Breast epithelium (tissue), 4 donors: ENCODE measurements at regions not wholly inside any gene's neighbourhood (a gene's known extent, or its start where the extent isn't known, plus 50 kb on each side); places are given as distances from the start of the nearest gene placed in this dataset.
"Not testable (repeated sequence)": the region's sequence is repeated elsewhere in the genome, so short reads cannot be mapped to it uniquely, and the experiment has no call there.

Source experiments
- DNase-seq, 2 donors: peaks; one replicate each; pipeline ENCODE4 v3.0.0-alpha.2; 2019; ENCODE audit warnings: low spot score in 2 of 2
- H3K27ac ChIP-seq, 2 donors: fragments of 200-600 bp; sonication (generic) in 1 of 2; one replicate each; pipeline ENCODE4 v1.5.1; 2016 to 2019; ENCODE audit warnings: mild to moderate bottlenecking in 1 of 2
- H3K27me3 ChIP-seq, 2 donors: fragments of 200-600 bp; sonication (generic) in 1 of 2; one replicate each; pipeline versions ENCODE4 v1.5.1 to v1.6.0; 2017 to 2019; ENCODE audit warnings: control low read depth in 1 of 2, mild to moderate bottlenecking in 1 of 2
- H3K36me3 ChIP-seq: fragments of 200-600 bp; one replicate; pipeline ENCODE4 v1.5.1; 2019
- H3K4me1 ChIP-seq, 2 donors: fragments of 200-600 bp; sonication (generic); one replicate each; pipeline ENCODE4 v1.5.1; 2016 to 2019; ENCODE audit warnings: control low read depth in 1 of 2
- H3K4me3 ChIP-seq, 3 donors: fragments of 200-600 bp; sonication (generic); 1 replicate in 2 of 3; 2 replicates in 1 of 3; pipeline ENCODE4 v1.5.1; 2016 to 2019; ENCODE audit warnings: mild to moderate bottlenecking in 3 of 3, moderate library complexity in 2 of 3
- H3K9me3 ChIP-seq, 2 donors: fragments of 200-600 bp; sonication (generic) in 1 of 2; one replicate each; pipeline ENCODE4 v1.5.1; 2016 to 2019; ENCODE audit warnings: control low read depth in 1 of 2
- POLR2A ChIP-seq: fragments of 450-650 bp; IDR thresholded peaks from one replicate; pipeline ENCODE4 v1.6.1; 2016; ENCODE audit warnings: antibody characterized with exemption, mild to moderate bottlenecking, moderate library complexity
- POLR2AphosphoS5 ChIP-seq, 3 donors: sonication (generic); formaldehyde crosslinking; IDR thresholded peaks; one replicate each; pipeline ENCODE4 v1.6.1; 2017; ENCODE audit warnings: antibody characterized with exemption in 3 of 3
- intact Hi-C: fragments of 100-400 bp; cut with DNase I; formaldehyde crosslinking; loops from one replicate; pipeline ENCODE4 v1.15.1; 2023; ENCODE audit warnings: low total_unique reads
- TF ChIP-seq, protein P1 (sequence below), 3 donors: fragments of 450-650 bp; IDR thresholded peaks; one replicate each; pipeline ENCODE4 v1.5.1; 2016 to 2017; ENCODE audit warnings: antibody characterized with exemption in 3 of 3, mild to moderate bottlenecking in 3 of 3, moderate library complexity in 3 of 3

DNA sequence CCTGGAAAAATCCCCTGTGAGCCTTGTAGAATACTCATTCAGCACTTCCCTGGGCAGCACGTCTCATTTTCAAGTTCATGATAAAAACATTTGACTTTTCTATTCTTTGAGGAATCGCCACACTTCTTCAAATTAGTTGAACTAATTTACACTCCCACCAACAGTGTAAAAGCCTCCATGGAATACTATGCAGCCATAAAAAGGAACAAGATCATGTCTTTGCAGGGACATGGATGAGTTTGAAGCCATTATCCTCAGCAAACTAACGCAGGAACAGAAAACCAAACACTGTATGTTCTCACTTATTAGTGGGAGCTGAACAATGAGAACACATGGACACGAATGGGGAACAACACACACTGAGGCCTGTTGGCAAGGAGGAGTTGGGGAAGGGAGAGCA is 102.0 kb upstream of the HEY2 start:
- H3K27ac ChIP-seq, result no peak overlapping the region
- H3K9me3 ChIP-seq, result no peaks in the 10 kb centered on the region
- DNase-seq, result no peak
- intact Hi-C loops, result no loop called here
- no peaks in the 10 kb centered on the region for H3K36me3 ChIP-seq
- no peak overlapping the region for H3K4me3 ChIP-seq
- H3K4me1 ChIP-seq, result no peaks in the 10 kb centered on the region
- no peak for TF ChIP-seq POLR2A
- TF ChIP-seq POLR2AphosphoS5 (IDR thresholded peaks at IDR 0.05), result no peak
- TF ChIP-seq, protein P1, sequence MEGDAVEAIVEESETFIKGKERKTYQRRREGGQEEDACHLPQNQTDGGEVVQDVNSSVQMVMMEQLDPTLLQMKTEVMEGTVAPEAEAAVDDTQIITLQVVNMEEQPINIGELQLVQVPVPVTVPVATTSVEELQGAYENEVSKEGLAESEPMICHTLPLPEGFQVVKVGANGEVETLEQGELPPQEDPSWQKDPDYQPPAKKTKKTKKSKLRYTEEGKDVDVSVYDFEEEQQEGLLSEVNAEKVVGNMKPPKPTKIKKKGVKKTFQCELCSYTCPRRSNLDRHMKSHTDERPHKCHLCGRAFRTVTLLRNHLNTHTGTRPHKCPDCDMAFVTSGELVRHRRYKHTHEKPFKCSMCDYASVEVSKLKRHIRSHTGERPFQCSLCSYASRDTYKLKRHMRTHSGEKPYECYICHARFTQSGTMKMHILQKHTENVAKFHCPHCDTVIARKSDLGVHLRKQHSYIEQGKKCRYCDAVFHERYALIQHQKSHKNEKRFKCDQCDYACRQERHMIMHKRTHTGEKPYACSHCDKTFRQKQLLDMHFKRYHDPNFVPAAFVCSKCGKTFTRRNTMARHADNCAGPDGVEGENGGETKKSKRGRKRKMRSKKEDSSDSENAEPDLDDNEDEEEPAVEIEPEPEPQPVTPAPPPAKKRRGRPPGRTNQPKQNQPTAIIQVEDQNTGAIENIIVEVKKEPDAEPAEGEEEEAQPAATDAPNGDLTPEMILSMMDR (IDR thresholded peaks at IDR 0.05), result no peak
- H3K27me3 ChIP-seq, result no peaks in the 10 kb centered on the region

DNA sequence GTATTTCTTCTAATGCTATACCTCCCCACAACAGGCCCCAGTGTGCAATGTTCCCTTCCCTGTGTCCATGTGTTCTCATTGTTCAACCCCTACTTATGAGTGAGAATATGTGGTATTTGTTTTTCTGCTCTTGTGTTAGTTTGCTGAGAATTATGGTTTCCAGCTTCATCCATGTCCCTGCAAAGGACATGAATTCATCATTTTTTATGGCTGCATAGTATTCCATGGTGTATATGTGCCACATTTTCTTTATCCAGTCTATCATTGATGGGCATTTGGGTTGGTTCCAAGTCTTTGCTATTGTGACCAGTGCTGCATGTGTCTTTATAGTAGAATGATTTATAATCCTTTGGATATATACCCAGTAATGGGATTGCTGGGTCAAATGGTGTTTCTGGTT is 95.7 kb upstream of the HEY2 start:
- H3K4me3 ChIP-seq, H3K36me3 ChIP-seq, H3K27me3 ChIP-seq, H3K4me1 ChIP-seq, DNase-seq, H3K9me3 ChIP-seq, H3K27ac ChIP-seq, intact Hi-C loops: not testable (repeated sequence)

DNA sequence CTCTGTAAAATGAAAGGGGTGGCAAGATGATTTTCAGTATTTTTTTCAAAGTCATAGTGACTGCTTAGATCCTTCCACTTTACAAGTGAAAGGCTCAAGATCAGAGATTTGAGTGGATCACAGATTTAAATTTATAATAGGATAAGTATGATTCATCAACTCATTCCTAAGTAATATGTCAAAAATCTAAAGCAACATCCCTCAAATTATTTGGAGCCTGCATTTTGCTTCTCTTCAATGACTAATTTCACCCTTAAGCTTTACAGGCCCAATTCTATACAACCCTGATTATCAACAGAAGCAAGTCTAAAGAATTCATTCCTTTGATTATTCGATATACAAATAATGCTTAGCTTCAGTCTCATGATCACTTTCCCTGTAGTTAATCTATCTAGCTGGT is 93.9 kb upstream of the HEY2 start:
- Histone ChIP-seq H3K9me3 (no peaks in the 10 kb centered on the region), H3K36me3 (no peaks in the 10 kb centered on the region), H3K27me3 (no peaks in the 10 kb centered on the region), H3K27ac (no peak overlapping the region), H3K4me1 (no peaks in the 10 kb centered on the region), H3K4me3 (no peak overlapping the region)
- TF ChIP-seq, protein P1 (IDR thresholded peaks at IDR 0.05), result no peak
- TF ChIP-seq POLR2AphosphoS5 (IDR thresholded peaks at IDR 0.05) (no peak), POLR2A (no peak)
- DNase-seq, result no peak
- intact Hi-C loops, result no loop called here

DNA sequence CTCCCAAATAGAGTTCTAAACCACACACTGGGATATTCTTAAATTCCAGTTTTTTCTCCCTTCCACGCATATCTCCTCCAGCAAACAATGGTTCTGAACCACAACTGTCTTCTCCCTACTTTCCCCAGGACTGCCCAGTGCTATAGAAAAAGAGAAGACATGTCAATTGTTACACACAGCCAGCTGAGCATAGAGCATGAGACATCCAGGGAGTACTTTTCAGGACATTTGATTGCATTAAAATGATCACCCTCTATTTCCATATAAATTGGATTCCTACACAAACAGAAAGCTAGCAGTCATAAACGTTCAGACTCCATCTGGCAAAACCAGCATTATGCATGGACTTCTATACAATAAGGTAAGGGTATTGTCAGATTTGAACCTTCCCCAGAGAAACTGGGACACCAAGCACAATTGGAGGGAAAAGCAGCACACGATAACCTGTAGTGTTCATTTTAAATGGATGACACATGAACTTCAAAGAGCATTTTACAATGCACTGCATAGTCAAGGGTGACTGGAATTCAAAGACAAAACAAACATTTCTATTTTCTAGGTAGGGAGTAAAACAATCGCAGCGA is 93.1 kb upstream of the HEY2 start:
- Histone ChIP-seq H3K36me3 (no peaks in the 10 kb centered on the region), H3K4me1 (no peaks in the 10 kb centered on the region), H3K27ac (no peak overlapping the region), H3K27me3 (no peaks in the 10 kb centered on the region), H3K9me3 (no peaks in the 10 kb centered on the region), H3K4me3 (no peak overlapping the region)
- intact Hi-C loops, result no loop called here
- no peak for DNase-seq
- TF ChIP-seq POLR2AphosphoS5 (IDR thresholded peaks at IDR 0.05) (no peak), POLR2A (no peak)
- TF ChIP-seq, protein P1 (IDR thresholded peaks at IDR 0.05), result no peak

DNA sequence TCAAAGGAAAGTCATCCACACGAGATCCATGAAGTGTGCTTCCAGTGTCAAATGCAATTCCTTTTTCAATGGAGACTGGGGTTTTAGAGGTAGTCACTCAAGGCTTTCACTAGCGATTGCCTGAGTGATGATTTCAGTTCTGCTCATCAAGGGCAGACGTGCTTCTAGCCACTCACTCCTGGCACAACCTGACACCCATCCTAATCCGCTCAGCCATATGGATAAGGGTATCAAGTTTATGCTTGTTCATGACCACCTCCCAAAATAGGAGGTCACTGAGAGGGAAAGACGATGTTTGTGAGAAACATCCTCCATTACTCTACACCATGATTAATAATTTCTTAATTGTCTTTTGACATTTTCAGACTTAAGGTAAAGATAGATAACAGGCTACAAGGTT is 91.3 kb upstream of the HEY2 start:
- Histone ChIP-seq H3K4me1 (no peaks in the 10 kb centered on the region), H3K4me3 (no peak overlapping the region), H3K9me3 (no peaks in the 10 kb centered on the region), H3K36me3 (no peaks in the 10 kb centered on the region), H3K27ac (no peak overlapping the region), H3K27me3 (no peaks in the 10 kb centered on the region)
- TF ChIP-seq, protein P1 (IDR thresholded peaks at IDR 0.05), result no peak
- no peak for TF ChIP-seq POLR2A
- no peak for TF ChIP-seq POLR2AphosphoS5 (IDR thresholded peaks at IDR 0.05)
- intact Hi-C loops, result no loop called here
- no peak for DNase-seq
